ENCODE measurements at regions not wholly inside any gene's neighbourhood (a gene's known extent, or its start where the extent isn't known, plus 50 kb on each side); places are given as distances from the start of the nearest gene placed in this dataset.

GRCh38 chr7:115822801-115823200 is 207.8 kb downstream of the TFEC start:
- TF ChIP-seq POLR2A (IDR thresholded peaks at IDR 0.05) (no peak), CTCF (IDR thresholded peaks at IDR 0.05) (no peak)

All from right lobe of liver (tissue), 4 donors.